Gastrocnemius medialis (tissue), 4 donors: ENCODE measurements at regions not wholly inside any gene's neighbourhood (a gene's known extent, or its start where the extent isn't known, plus 50 kb on each side); places are given as distances from the start of the nearest gene placed in this dataset.

ENCODE experiments used
- CTCF ChIP-seq, 5 experiments: fragments of 450-650 bp in 3 of 5; fragments of 200-600 bp in 2 of 5; sonication (generic) in 2 of 5; IDR thresholded peaks in 4 of 5; conservative IDR thresholded peaks in 1 of 5; 1 replicate in 4 of 5; 2 replicates in 1 of 5; pipeline ENCODE4 v1.5.1; 2016 to 2019; ENCODE audit warnings: antibody characterized with exemption in 5 of 5, mild to moderate bottlenecking in 3 of 5, moderate library complexity in 3 of 5
- POLR2A ChIP-seq, 2 donors: fragments of 450-650 bp; IDR thresholded peaks; one replicate each; pipeline ENCODE4 v1.6.1; 2017; ENCODE audit warnings: antibody characterized with exemption in 2 of 2, mild to moderate bottlenecking in 2 of 2, moderate library complexity in 2 of 2

GRCh38 chr20:3304456-3304855, 65.5 kb upstream of the SLC4A11 start:
- peak in 1 of 2 donors; percentile 54 for TF ChIP-seq POLR2A (IDR thresholded peaks at IDR 0.05)
- TF ChIP-seq CTCF (IDR thresholded peaks at IDR 0.05 in 4 of 5, conservative IDR thresholded peaks at IDR 0.05 in 1 of 5), result no peak
